Heart right ventricle (tissue), 16 donors: ENCODE measurements at regions not wholly inside any gene's neighbourhood (a gene's known extent, or its start where the extent isn't known, plus 50 kb on each side); places are given as distances from the start of the nearest gene placed in this dataset.

ENCODE experiments used
- ATAC-seq, 8 donors: fragments of 200-7000 bp; cut with Tn5 transposase; one replicate each; pipeline ENCODE4 v1.9.1; 2020; ENCODE audit warnings: mild to moderate bottlenecking in 8 of 8, moderate library complexity in 8 of 8, moderate number of reproducible peaks in 1 of 8
- DNase-seq, 2 donors: peaks; one replicate each; pipeline ENCODE4 v3.0.0-alpha.2; 2020
- H3K27ac ChIP-seq, 10 donors: fragments of 200-600 bp; sonication (generic) in 2 of 10; one replicate each; pipeline versions ENCODE4 v1.5.0 to v1.8.0; 2020 to 2022; ENCODE audit warnings: mild to moderate bottlenecking in 3 of 10
- H3K27me3 ChIP-seq, 7 donors: fragments of 200-600 bp; one replicate each; pipeline ENCODE4 v1.8.0; 2021 to 2022; ENCODE audit warnings: mild to moderate bottlenecking in 2 of 7
- H3K36me3 ChIP-seq, 9 donors: fragments of 200-600 bp; sonication (generic) in 1 of 9; one replicate each; pipeline versions ENCODE4 v1.5.0 to v1.8.0; 2020 to 2022; ENCODE audit warnings: mild to moderate bottlenecking in 2 of 9
- H3K4me1 ChIP-seq, 9 donors: fragments of 200-600 bp; sonication (generic) in 1 of 9; one replicate each; pipeline versions ENCODE4 v1.5.0 to v1.8.0; 2020 to 2022; ENCODE audit warnings: mild to moderate bottlenecking in 4 of 9
- H3K4me3 ChIP-seq, 10 donors: fragments of 200-600 bp; sonication (generic) in 2 of 10; one replicate each; pipeline versions ENCODE4 v1.5.0 to v1.8.0; 2020 to 2022; ENCODE audit warnings: mild to moderate bottlenecking in 7 of 10, moderate library complexity in 2 of 10
- H3K9me3 ChIP-seq, 11 donors: fragments of 200-600 bp in 10 of 11; sonication (generic) in 2 of 11; one replicate each; pipeline versions ENCODE4 v1.5.0 to v1.8.0; 2013 to 2022; ENCODE audit warnings: mild to moderate bottlenecking in 2 of 11, control low read depth in 1 of 11, moderate library complexity in 1 of 11
- WGBS, 2 donors: extraction: QIAGEN DNeasy Blood & Tissue Kit; methylation state at CpG; one replicate each; pipeline ENCODE4 v1.1.7; 2013; ENCODE audit warnings: inconsistent platforms in 1 of 2; 5-methylcytosine and 5-hydroxymethylcytosine counted together
- intact Hi-C, 10 donors: fragments of 100-400 bp; cut with DNase I; formaldehyde crosslinking; loops; one replicate each; pipeline versions ENCODE4 v1.11.1 to v1.14.2; 2022
- TF ChIP-seq, protein P1 (sequence below), 9 donors: fragments of 200-600 bp; sonication (generic) in 2 of 9; IDR thresholded peaks; one replicate each; pipeline versions ENCODE4 v1.5.0 to v1.8.0; 2021 to 2022; ENCODE audit warnings: antibody characterized with exemption in 9 of 9, mild to moderate bottlenecking in 5 of 9, moderate library complexity in 1 of 9
- donor health status: Arrhythmogenic right ventricular cardiomyopathy.
- donor health status: ischemic (EF 13 %, LVEDD 7.1; RV severe dilation, severe dysfunction).
- donor health status: healthy with polysubstance abuse.
- donor health status: DM: no; HTN: yes; CAD: no.
- donor health status: DM: no; HTN: no; CAD: no.
- donor health status: ischemic (EF 25% LVEDD 6.9; RV normal size, moderate dysfunction).
- donor health status: ischemic (EF 25% LVEDD 5.7; RV mildly dilated, moderate dysfunction).
- donor health status: healthy.
- donor health status: DM: yes; HTN: yes; CAD: no.
- donor health status: Ischemic cardiomyopathy.
- donor health status: ischemic (EF 35%, LVEDD 5.7; RV mildly dilated, moderate dysfunction).
- donor health status: nonischemic (EF 11% LVEDD 7.7; RV severe dilation, severe dysfunction).
- donor health status: DM: yes; HTN: yes; CAD: no.
- donor health status: PGD.
- donor health status: ischemic (EF 29% LVEDD 5.4; RV normal size, mild dysfunction).
- donor health status: nonischemic (EF 23%, LVEDD 6.1; RV moderate dilation, normal function).

DNA sequence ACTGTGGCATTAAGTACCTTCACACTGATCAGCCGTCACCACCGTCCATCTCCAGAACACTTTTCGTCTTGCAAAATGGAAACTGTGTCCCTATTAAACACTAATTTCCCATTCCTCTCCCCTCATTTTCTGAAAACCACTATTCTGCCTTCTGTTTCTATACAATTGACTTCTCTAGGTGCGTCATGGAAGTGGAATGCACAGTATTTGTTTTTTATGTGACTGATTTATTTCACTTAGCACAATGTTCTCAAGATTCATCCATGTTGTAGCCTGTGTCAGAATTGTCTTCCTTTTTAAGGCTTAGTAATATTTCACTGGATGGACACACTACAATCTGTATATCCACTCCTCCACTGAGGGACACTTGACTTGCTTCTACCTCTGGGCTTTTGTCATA lies 53.8 kb upstream of the PDE10A start:
- H3K4me3 ChIP-seq = no peak overlapping the region
- peaks cover 0 to 18% (median 8%) of the 10 kb centered on the region in 9 donors for H3K4me1 ChIP-seq
- peaks cover 0 to 5% (median 0%) of the 10 kb centered on the region in 7 donors for H3K27me3 ChIP-seq
- H3K9me3 ChIP-seq = no peaks in the 10 kb centered on the region
- no peak overlapping the region for H3K27ac ChIP-seq
- ATAC-seq = no peak
- intact Hi-C loops = no loop called here
- TF ChIP-seq, protein P1, sequence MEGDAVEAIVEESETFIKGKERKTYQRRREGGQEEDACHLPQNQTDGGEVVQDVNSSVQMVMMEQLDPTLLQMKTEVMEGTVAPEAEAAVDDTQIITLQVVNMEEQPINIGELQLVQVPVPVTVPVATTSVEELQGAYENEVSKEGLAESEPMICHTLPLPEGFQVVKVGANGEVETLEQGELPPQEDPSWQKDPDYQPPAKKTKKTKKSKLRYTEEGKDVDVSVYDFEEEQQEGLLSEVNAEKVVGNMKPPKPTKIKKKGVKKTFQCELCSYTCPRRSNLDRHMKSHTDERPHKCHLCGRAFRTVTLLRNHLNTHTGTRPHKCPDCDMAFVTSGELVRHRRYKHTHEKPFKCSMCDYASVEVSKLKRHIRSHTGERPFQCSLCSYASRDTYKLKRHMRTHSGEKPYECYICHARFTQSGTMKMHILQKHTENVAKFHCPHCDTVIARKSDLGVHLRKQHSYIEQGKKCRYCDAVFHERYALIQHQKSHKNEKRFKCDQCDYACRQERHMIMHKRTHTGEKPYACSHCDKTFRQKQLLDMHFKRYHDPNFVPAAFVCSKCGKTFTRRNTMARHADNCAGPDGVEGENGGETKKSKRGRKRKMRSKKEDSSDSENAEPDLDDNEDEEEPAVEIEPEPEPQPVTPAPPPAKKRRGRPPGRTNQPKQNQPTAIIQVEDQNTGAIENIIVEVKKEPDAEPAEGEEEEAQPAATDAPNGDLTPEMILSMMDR (IDR thresholded peaks at IDR 0.05) = no peak
- no peaks in the 10 kb centered on the region for H3K36me3 ChIP-seq
- 95 to 99% methylated on average over 4 of the region's 4 CpGs for WGBS, 2 donors
- DNase-seq = no peak

DNA sequence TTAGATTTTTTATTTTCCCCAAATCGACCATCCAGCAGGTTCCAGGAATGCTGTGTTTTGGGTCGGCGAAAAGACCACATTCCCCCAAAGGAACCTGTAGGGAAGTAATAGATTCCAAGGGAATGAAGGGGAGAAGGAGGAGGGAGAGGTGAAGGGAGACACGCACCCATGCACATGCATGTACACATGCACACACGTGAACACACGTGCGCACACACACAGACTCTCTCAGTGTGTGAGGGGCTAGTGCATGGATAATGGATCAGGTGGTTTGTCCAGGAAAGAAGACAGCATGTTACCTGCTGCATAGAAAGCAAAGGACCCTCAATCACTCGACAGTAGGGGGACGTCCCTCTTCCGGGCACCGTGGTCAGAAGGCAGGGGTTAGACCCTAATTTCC lies 52.4 kb upstream of the PDE10A start:
- peaks cover 0 to 5% (median 0%) of the 10 kb centered on the region in 7 donors for H3K27me3 ChIP-seq
- H3K4me3 ChIP-seq = no peak overlapping the region
- intact Hi-C loops = no loop called here
- WGBS, 2 donors = 88 to 96% methylated on average over 11 of the region's 11 CpGs
- no peak for ATAC-seq
- TF ChIP-seq, protein P1 (IDR thresholded peaks at IDR 0.05) = no peak
- H3K36me3 ChIP-seq = no peaks in the 10 kb centered on the region
- H3K27ac ChIP-seq = no peak overlapping the region
- no peak for DNase-seq
- peaks cover 0 to 18% (median 8%) of the 10 kb centered on the region in 9 donors for H3K4me1 ChIP-seq
- no peaks in the 10 kb centered on the region for H3K9me3 ChIP-seq

DNA sequence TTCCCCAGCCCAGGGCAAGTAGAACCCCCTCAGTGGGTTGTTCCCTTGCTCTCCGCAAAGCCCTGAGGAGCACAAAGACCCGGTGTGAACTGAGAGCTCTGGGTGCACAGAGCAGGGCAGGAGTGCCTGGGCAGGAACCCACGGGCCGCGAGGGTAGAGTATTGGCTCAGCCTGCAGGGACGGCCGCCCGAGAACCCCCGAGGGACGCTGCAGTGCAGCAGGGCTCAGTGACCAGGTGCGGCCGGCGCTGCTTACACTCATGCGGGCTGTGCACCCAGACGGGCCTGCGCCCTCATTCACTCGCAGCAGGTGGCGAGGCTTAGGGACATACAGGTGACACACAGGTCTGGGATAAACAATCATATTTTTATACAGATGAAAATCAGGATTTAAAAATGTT lies 51.9 kb upstream of the PDE10A start:
- Histone ChIP-seq H3K27ac (no peak overlapping the region), H3K4me1 (peaks cover 0 to 18% (median 8%) of the 10 kb centered on the region in 9 donors), H3K36me3 (no peaks in the 10 kb centered on the region), H3K27me3 (peaks cover 0 to 5% (median 0%) of the 10 kb centered on the region in 7 donors), H3K9me3 (no peaks in the 10 kb centered on the region), H3K4me3 (no peak overlapping the region)
- ATAC-seq (peak in 1 of 8 donors; percentile 43), DNase-seq (no peak)
- intact Hi-C loops = no loop called here
- 93 to 94% methylated on average over 18 of the region's 18 CpGs for WGBS, 2 donors
- TF ChIP-seq, protein P1 (IDR thresholded peaks at IDR 0.05) = no peak

DNA sequence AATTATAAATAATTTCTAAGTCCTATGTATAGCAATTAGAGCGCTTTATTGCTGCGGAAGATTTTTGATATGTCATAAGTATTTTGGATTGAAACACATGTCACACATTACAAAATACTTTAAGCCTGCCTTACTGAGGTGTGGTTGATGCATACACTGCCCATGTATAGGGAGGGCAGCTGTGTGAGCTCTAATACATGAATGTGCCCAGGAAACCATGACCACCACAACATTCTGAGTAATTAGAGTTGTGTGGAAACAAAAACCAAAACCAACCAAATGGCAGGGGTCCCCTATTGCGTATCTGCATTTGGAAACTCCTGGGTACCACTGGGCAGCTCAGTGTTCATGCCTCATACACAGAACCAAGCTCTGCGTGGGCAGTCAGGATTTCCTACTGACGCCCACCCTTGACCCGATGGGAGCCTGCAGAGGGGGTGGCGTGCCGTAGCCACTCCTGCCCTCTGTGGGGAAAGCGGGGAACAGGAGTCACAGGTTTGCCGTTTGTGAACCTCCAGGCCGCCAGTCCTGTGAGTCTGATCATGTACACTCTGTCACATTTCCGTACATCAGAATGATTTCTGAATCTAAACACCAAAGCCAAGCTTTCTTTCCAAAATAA lies 50.9 kb upstream of the PDE10A start:
- 91 to 92% methylated on average over 12 of the region's 12 CpGs for WGBS, 2 donors
- TF ChIP-seq, protein P1 (IDR thresholded peaks at IDR 0.05) = no peak
- no peak for ATAC-seq
- Histone ChIP-seq H3K4me3 (no peak overlapping the region), H3K4me1 (peaks cover 0 to 17% (median 8%) of the 10 kb centered on the region in 9 donors), H3K27me3 (peaks cover 0 to 5% (median 0%) of the 10 kb centered on the region in 7 donors), H3K27ac (no peak overlapping the region), H3K9me3 (no peaks in the 10 kb centered on the region), H3K36me3 (no peaks in the 10 kb centered on the region)
- DNase-seq = no peak
- intact Hi-C loops = no loop called here
